Activated CD4-positive, CD25-positive, alpha-beta regulatory T cell (primary cell): ENCODE measurements at regions not wholly inside any gene's neighbourhood (a gene's known extent, or its start where the extent isn't known, plus 50 kb on each side); places are given as distances from the start of the nearest gene placed in this dataset.
"Not testable (repeated sequence)": the region's sequence is repeated elsewhere in the genome, so short reads cannot be mapped to it uniquely, and the experiment has no call there.

ENCODE experiments used
- DNase-seq, 4 experiments: peaks; one replicate each; lab custom pipeline; 2025; lab: John Stamatoyannopoulos, UW

- no peak for DNase-seq
Measured at GRCh38 chr2:192539306-192539705, 344.6 kb upstream of the TMEFF2 start.

- no peak for DNase-seq
Measured at GRCh38 chr2:192536922-192537624, 342.3 kb upstream of the TMEFF2 start.

DNA sequence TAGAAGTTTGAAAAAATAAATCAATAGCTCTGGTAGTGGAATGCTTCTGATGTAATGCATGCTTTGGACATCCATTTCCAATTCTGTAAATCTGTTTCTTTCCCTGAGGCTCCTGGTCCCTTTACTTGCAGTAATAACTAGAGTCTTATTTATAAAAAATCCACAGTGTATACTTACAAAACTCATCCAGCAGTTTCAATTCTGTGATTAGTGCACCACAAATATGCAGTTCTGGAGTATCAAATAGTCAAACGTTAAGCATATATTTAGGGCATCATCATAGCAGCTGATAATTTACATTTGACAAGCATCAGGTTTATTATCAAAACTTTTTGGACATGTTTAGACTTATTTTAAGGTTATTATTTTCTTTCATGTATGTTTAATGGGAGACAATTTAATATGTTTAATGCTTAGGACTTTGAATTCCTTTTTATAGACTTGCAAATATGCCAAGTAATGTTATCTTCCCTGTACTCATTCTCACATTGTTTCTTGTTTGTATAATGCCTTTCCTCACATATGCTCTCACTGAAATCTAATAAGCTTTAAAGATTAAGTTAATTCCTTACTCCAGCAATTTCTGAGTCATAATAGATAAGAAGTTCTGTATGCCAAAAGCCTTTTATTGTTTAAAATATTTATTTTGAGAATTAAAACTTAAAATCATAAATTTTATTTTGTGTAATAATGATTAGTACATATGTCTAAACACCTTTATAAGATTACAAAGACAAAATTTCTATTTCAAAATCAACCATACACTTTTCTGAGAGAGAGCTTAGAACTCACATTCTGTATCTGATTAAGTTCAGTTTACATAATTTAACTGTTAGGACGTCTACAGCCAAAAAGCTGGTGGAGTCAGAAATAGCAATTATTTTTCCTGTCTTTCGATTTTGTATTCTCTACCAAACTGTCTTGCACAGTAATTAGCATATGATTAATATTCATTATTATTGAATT is 341.5 kb upstream of the TMEFF2 start:
- DNase-seq: no peak

- DNase-seq: no peak
Measured at GRCh38 chr2:192534072-192534471, 339.3 kb upstream of the TMEFF2 start.

DNA sequence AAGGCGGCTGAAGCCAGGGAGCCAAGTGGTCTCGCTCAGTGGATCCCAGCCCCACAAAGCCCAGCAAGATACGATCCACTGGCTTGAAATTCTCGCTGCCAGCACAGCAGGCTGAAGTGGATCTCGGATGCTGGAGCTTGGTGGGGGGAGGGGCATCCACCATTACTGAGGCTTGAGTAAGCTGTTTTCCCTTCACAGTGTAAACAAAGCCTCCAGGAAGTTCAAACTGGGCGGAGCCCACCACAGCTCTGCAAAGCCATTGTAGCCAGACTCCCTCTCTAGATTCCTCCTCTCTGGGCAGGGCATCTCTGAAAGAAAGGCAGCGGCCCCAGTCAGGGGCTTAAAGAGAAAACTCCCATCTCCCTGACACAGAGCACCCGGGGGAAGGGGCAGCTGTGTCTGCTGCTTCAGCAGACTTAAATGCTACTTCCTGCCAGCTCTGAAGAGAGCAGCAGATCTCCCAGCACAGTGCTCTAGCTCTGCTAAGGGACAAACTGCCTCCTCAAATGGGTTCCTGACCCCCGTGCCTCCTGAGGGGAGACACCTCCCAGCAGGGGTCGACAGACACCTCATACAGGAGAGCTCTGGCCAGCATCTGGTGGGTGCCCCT is 330.0 kb upstream of the TMEFF2 start:
- not testable (repeated sequence) for DNase-seq

GRCh38 chr2:192524214-192524613 is 329.5 kb upstream of the TMEFF2 start:
- DNase-seq: not testable (repeated sequence)

DNA sequence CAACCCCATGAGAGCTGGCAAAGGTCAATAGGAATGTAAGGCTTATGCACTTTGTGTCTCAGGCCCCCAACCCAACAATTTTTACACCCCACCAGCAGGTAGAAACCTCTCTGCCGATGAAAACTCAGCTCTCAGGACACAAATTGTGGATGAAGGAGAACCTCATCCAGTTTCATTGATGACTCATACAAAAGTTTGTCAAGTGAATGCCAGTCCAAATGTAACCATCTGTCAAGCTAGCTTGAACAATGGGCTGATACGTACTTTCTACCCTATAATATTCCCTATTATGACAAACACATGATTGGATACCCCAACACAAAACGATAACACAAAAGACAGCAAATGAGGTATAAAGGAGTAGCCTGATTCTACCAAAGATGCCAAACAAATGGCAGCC is 321.2 kb upstream of the TMEFF2 start:
- no peak for DNase-seq

- DNase-seq: no peak
Measured at GRCh38 chr2:192513575-192513974, 318.8 kb upstream of the TMEFF2 start.

- DNase-seq: not testable (repeated sequence)
Measured at GRCh38 chr2:192507836-192508450, 313.2 kb upstream of the TMEFF2 start.

DNA sequence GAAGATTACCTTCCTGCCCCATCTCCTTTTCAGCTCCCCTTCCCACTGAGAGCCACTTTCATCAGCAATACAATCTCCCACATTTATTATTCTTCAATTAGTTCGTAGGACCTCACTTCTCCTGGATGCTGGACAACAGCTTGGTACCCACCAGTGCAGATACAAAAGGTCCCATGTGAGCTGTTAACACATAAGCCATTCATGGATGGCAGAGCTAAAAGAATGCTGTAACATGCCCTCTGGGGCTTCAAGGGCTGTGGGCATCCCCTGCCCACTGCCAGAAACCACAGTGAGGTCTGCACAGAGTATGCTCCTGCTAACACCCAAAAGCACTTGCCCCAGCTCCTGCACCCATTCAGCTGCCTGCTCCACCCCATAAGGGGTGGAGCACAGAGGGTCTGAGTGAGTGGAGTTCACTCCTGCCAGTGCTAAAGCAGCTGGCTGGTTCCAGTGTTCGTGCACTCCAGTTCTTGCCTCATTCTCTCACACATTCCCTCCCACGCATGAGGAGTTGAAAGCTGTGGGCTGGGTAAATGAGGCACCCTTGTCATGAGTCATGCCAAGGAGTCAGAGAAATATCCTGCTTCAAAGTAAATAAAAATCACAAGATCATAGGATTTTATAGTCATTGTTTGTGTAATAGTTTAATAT is 305.9 kb upstream of the TMEFF2 start:
- DNase-seq: no peak

DNA sequence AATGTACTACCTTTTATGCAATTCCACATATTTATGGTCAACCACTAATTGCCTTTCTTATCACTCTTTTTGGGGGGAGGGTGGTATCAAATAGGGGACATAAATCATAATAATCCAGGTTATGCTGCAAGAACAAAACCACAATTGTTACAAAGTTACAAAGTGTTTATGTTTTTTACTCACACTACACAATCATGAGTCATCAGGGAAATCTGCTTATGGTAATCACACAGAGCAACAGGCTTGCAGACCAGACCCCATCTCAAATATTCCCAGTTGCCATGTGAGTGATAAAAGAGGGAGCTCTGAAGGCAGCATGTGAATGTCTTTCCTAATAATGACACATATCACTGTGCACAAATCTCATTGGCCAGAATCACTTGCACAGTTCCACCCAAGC is 304.7 kb upstream of the TMEFF2 start:
- no peak for DNase-seq

GRCh38 chr2:192498747-192499146 is 304.0 kb upstream of the TMEFF2 start:
- no peak for DNase-seq

DNA sequence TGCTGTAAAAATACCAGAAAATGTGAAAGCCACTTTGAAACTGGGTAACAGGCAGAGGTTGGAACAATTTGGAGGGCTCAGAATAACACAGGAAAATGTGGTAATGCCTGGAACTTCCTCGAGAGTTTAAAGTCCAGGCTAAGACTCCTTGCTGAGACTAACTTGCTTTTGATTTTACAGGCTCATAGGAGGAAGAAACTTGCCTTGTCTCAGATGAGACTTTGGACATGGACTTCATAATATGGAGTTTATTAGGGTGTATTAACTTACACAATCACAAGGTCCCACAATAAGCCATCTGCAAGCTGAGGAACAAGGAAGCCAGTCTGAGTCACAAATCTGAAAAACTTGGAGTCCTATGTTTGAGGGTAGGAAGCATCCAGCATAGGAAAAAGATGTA is 293.4 kb upstream of the TMEFF2 start:
- not testable (repeated sequence) for DNase-seq

GRCh38 chr2:192487636-192488035 is 292.9 kb upstream of the TMEFF2 start:
- DNase-seq: no peak

DNA sequence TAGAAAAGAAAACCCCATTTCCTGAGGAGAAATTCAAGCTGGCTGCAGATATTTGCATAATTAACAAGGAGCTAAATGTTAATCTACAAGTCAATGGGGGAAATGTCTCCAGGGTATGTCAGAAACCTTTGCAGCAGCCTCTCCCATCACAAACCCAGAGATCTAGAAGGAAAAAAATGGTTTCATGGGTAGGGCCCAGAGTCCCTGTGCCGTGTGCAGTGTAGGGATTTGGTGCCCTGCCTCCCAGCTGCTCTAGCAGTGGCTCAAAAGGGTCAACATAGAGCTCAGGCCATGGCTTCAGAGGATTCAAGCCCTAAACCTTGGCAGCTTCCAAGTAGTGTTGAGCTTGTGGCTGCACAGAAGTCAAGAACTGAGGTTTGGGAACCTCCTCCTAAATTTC is 290.2 kb upstream of the TMEFF2 start:
- no peak for DNase-seq

- DNase-seq: no peak
Measured at GRCh38 chr2:192480984-192481383, 286.3 kb upstream of the TMEFF2 start.

DNA sequence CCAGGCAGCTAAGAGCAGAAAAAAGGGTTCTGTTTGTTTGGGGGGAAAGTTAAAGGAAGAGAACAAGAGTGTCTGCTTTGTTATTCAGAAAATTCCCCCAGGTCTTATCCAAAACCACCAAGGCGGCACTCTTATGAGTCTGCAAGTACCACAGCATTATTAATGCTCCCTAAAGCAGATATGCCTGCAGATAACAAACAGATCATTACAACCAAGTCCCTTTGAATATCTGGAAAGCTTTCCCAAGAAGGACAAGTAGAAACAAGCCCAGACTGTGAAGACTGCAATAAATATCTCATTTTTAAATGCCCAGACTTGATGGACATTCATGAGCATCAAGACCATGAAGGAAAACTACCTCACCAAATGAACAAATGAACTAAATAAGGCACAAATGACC is 278.6 kb upstream of the TMEFF2 start:
- no peak for DNase-seq

- no peak for DNase-seq
Measured at GRCh38 chr2:192471982-192472381, 277.2 kb upstream of the TMEFF2 start.

DNA sequence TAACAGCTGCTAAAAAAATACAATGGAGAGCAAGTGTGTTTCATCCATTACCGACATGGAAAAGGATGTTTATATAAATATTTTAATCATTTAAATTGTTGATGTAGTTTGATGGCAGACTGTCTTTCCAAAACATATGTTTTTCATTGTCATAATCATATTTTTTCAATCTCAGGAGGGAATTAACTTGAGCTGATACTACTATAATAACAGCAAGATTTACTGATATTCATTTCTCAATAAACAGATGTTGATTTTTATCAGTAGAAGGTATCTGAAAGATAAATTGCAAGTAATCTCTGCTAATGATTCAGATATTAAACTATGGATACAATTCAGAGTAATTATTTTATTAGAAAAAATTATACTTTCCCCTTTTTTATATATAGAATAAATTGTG is 274.9 kb upstream of the TMEFF2 start:
- no peak for DNase-seq

GRCh38 chr2:192467953-192468660 is 273.4 kb upstream of the TMEFF2 start:
- DNase-seq: no peak

DNA sequence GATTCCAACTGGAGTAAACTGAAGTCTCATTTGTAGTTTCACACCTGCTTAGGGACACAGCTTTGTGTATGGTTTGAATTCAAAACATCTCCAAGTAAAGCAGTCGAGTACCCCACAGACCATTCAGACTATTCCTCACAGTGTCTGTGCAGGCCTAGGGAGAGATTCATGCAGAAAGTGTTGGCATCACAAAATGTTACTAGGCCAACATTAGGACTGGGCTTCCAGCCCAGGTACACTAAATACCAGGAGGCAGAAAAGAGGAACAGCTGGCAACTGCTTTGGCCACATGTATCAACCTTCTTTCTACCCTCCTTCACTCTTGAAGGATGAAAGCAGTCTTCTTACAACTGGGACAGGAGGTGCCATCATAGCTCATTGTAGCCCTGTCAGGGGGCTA is 270.4 kb upstream of the TMEFF2 start:
- DNase-seq: no peak
